ENCODE measurements at regions not wholly inside any gene's neighbourhood (a gene's known extent, or its start where the extent isn't known, plus 50 kb on each side); places are given as distances from the start of the nearest gene placed in this dataset.
"Not testable (repeated sequence)": the region's sequence is repeated elsewhere in the genome, so short reads cannot be mapped to it uniquely, and the experiment has no call there.

DNA sequence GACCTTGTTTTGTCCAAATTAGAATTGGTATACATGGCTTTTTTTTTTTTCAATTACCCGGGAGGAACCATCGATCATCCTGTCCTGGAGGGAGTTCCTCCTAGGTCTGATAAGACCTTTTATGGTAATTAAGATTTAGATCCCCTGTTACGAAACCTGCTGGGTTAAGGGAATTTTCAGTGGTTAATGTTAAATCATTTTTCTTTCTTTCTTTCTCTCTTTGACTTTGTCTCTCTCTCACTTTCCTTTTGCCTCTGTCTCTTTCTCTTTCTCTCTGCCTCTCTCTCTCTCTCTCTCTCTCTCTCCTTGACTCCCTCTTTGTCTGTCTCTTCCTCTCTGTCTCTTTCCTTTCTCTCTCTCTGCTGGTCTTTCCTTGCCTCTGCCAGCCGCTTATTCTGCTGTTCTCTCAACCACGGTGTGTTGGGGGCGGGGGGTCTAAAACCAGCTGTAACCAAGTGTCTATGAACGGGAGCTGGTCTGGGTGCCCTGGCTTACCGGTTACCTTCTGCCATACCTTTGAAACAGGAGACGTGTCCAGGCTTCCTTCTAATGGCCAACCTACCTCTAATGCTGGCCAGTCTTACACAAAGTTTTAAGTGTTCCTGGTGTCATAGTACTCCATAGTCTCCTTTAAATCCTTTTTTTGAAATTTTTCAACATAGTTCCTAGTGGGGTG is 815.1 kb downstream of the TRIB2 start:
- TF ChIP-seq, protein P1, sequence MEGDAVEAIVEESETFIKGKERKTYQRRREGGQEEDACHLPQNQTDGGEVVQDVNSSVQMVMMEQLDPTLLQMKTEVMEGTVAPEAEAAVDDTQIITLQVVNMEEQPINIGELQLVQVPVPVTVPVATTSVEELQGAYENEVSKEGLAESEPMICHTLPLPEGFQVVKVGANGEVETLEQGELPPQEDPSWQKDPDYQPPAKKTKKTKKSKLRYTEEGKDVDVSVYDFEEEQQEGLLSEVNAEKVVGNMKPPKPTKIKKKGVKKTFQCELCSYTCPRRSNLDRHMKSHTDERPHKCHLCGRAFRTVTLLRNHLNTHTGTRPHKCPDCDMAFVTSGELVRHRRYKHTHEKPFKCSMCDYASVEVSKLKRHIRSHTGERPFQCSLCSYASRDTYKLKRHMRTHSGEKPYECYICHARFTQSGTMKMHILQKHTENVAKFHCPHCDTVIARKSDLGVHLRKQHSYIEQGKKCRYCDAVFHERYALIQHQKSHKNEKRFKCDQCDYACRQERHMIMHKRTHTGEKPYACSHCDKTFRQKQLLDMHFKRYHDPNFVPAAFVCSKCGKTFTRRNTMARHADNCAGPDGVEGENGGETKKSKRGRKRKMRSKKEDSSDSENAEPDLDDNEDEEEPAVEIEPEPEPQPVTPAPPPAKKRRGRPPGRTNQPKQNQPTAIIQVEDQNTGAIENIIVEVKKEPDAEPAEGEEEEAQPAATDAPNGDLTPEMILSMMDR (IDR thresholded peaks at IDR 0.05): not testable (repeated sequence)
- not testable (repeated sequence) for TF ChIP-seq EZH2 (IDR thresholded peaks at IDR 0.05; ENCODE audit: borderline replicate concordance, insufficient read depth, low read depth, low read length, poor library complexity, severe bottlenecking)

Measured in B cell (primary cell).